NCI-H1436 treated with DMSO at 0.1 percent for 48 hours (cell line): ENCODE measurements at regions not wholly inside any gene's neighbourhood (a gene's known extent, or its start where the extent isn't known, plus 50 kb on each side); places are given as distances from the start of the nearest gene placed in this dataset.

Experiments used
- DNase-seq: peaks from one replicate; lab custom pipeline; 2025; lab: John Stamatoyannopoulos, UW

DNA sequence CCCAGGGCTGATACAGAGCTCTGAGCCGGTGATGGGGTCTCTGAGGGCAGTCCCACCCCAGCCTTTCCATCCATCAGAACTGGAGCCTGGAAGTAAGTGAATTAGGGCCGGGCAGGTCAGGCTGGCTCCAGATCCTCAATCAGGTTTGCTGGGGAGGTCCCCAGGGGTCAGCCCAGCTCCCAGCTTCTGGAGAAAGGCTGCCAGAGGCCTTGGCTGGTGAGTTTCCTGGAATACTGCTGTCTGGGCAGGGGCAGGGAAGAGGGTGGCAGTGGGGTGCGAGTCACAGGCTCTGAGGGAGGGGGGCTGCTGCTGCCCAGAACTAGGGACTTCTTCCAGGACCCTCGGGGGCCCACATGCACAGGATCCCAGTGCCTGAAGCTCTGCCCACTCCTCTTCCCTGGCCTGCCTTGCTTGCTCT, 200.6 kb upstream of the MVB12B start:
- DNase-seq = no peak

DNA sequence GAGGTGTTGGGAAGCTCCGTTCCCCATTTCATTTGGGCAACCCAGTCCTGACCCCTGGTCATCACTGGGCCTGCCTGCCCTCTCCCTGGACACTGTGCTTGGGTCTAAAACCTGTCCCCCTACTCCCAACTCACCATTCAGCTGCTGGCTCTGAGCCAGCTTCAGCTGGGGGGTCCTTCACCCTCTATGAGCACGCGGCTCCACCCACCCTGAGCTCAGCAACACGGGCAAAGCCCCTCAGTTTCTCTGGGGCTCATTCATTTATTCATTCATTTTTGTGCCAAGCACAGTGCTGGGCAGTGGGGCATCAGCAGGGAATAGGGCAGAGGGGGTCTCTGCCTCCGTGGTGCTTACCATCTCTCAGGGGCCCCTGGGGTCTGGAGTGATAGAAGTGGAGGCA, 199.8 kb upstream of the MVB12B start:
- no peak for DNase-seq

DNA sequence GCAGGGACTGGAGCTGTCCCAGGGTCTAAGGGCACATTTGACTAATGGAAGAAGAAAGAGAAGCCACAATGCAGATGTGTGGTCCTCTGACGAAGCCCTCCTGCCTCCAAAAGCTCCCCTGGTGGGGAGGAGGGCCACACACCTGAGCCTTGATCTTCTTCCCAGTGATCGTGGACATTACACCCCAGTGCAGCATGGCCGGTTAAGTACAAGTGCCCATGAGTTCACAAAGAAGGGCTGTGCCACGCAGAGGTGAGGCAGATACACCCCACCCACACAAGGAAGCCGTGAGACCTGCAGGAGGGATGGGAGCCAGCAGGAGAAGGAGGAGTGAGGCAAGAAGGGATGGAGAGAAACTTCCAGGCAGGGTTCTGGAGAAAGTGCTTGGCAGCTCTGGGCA, 199.0 kb upstream of the MVB12B start:
- DNase-seq = no peak

DNA sequence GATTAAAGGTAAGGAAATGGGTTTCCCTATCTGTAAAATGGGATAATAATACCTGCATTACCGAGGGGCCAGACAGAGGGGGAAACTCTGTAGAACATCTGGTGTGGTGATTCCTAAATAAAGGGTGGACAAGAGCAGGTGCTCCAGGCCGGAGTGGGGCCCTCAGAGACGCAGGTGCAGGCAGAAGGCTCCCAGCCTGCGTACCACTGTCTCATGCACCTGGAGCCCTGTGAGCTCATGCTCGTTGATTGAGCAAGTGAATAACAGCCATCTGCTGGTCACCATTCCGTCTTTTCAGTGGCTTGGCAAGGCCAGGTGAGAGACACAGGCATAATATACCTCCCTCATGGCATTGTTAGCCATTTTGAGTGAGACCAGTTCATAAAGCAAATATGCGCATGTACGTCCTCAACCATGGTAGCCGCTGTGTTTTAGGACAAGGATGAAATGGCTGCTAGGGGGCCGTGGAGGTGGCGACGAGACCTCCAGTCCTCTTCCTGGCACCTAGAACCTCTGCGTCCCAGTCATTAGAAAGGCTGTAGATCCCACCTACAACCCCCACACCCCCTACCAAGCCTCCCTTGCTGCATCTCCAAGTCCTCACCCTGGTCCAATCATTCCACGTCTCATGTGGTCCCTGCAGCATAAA, 198.0 kb upstream of the MVB12B start:
- DNase-seq = no peak

DNA sequence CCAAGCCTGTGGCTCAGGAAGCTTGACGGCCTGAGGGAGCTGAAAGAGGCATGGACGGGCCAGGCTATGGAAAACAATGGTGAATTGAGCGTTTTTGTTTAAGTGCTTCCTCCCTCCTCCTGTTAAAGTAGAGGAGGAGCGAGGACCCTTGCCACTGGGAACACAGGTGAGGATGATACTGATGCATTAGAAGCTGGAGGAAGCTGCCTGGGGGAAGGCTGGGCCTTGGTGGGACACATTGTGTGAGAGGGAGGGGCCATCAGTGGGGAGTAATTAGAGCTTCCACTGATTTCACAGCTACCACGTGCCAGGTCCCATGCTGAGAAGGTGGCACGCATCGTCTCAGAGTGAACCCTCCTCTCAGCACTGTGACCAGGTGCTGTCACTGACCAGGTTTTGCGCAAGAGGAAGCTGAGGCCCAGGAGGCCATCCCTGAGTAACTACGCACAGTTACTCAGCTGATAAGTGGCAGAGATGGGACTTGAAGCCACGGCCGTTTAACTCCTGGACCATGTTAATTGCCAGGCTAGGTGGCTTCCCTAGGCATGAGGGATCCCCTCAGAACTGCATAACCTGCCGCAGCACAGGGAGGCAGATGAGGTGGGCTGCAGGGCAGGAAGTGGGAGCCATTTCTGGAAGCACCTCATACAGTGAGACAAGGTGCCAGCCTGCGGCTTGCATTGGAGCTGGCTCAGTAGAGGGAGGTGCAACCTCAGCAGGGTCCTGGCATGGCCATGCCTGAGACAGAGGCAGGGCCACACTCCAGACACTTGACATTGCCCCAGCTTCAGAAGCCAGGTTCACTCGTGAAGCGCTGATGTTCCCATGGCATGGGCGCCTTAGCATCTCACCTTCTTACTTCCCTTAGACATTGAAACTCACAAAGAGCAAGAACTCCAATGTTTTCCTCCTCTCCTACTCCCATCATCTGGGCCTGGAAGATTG, 195.3 kb upstream of the MVB12B start:
- DNase-seq = no peak

DNA sequence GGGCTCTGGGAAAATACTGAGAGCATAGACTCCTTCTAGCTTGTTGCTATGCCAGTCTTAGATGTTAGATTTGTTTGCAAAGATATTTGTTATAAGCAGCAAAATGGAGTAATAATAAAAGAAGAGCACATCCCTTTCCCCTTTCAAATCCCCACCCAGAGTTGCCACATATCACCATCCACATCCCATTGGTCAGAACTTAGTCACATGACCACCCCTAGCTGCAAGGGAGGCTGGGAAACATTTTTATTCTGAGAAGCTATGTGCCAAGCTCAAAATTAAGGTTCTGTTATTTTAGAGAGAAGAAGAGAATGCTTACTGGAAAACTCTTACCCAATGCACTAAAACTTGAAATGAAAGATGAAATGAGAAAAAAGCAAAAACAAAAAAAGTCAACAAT, 193.9 kb upstream of the MVB12B start:
- no peak for DNase-seq

DNA sequence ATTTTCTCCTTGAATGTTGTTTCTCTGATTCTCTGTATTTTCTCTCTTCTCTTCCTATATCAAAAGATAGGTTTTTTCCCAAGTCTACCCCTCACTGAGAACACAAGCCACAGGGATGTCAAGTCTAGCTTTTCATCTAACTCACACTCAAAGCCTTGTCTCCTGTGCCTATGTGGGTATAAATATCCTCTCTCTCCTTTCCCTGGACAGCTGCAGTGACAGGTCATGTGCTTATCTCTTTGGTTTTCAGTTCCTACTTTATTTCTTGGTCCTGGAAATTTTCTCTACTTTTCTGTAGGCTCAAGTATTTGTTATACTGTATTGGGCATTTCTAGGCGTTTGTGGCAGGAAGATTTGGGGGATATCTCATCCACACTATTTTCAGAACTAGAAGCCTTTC, 182.4 kb upstream of the MVB12B start:
- DNase-seq = no peak

DNA sequence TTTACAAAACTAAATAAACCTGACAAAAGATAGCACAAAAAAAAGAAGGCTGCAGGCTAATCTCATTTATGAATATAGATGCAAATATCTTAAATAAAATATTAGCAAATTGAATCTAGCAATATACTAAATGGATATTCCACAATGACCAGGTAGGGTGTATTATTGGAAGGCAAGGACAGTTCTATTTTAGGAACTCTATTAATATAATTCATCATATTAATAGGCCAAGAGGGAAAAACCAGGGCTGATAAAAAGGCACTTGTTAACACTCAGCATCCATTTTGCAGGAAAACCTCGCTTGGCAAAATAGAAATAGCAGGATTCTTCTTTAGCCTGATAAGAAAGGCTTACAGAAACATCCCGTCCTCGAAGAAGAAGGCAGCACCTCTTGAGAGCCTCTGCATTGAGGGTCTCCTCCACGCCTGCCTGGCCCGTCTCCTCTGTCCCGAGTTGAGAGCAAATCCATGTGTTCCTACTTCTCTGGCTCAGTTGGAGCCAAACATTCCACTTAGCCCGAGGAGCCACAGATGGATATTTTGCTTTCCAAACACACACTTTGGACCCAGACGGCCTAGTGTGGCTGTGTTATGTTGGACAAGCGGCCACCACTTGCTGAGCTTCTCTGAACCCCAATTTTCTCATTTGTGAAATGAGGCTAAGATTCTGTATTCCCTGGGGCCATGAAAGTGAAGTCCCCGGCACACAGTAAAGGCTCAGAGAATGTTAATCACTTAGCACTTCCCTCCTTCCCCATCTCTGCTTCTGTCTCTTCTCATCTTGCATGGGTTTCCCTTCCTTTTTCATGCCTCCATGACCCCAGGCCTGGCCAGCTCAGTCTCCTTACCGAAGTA, 181.8 kb upstream of the MVB12B start:
- DNase-seq = no peak

DNA sequence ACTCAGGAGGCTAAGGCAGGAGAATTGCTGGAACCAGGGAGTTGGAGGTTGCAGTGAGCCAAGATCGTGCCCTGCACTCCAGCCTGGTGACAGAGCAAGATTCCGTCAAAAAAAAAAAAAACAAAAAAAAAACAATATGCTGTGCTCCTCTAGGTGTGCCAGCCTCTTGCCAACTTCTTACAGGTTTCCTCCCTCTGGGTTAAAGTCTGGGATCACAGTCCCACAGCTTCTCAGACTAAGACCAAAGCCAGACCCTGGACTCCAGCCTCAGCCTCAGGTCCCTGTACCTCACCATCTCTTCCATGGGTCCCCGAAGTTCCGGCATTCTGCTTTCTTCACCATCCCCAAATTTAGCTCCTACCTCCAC, 180.8 kb upstream of the MVB12B start:
- DNase-seq = no peak

DNA sequence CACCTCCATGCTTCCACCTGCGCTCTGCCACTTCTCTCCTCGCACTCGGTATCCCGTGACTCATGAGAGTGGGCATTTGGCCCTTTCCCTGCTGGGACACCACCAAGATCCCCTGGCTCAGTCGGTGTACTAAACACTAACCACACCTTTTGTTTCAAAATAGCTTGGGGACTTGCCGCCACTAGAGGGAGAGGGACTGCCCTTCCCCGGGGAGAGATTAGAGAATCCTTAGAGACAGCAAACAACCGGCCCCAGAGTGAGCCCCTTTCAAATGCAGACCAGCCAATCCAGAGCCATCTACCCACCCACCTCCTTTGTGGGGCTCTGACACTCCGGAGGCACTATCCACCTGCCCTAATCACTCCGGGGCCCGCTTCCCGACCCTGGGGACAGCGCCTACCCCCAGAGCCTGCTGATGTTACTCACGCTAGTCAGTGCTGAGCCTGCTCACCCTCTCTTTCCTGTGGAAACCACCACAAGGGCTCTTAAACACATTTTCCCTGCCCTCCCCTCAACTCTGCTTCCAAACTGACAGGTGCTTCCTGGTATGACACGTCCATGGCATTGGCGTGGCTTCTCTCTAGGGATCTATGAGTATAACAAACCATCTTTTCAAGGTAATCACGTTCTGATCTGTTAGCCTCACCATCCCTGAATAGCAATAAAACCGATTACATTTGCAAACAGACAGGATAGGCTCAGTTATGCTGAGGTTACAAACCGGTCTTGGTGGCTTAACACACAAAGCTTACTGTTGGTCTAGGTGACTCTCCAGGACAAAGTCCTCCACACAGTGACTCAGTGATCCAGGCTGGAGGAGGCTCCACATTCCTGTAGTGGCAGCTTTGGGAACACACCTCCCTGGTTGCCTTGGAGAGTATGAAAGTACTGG, 180.1 kb upstream of the MVB12B start:
- DNase-seq = peak; percentile 84

DNA sequence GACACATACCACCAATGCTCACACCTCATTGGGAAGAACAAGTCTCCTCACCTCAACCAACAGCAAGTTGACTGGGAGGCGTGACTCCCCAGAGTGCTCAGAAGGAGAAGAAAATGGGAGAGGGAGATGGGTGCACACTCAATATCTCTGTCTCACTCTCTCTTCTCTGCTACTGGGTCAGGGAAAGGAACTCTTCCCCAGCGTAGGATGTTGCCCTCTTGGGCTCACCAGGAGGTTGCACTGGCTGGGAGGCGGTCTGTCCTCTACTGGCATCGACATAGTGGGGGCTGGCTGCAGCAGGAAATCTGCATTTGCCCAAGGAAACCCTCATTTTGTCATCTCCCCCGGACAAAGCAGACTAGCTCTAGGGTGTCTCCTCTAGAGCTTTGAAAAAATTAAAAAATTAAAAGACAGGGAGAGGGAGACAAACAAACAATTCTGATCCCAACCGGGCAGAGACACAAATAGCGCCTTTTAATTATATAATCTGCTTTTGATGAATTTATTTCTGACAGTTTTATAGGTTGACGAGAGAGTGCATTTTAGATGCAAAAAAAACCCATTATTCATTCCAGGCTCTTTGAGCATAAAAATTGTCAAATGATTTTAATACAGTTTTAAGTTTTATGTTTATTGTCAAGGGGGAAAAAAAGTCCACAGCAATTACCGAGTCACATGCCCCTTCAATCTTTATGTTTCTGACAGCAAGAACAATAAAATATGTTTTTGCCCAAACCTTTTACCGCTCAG, 179.3 kb upstream of the MVB12B start:
- no peak for DNase-seq

DNA sequence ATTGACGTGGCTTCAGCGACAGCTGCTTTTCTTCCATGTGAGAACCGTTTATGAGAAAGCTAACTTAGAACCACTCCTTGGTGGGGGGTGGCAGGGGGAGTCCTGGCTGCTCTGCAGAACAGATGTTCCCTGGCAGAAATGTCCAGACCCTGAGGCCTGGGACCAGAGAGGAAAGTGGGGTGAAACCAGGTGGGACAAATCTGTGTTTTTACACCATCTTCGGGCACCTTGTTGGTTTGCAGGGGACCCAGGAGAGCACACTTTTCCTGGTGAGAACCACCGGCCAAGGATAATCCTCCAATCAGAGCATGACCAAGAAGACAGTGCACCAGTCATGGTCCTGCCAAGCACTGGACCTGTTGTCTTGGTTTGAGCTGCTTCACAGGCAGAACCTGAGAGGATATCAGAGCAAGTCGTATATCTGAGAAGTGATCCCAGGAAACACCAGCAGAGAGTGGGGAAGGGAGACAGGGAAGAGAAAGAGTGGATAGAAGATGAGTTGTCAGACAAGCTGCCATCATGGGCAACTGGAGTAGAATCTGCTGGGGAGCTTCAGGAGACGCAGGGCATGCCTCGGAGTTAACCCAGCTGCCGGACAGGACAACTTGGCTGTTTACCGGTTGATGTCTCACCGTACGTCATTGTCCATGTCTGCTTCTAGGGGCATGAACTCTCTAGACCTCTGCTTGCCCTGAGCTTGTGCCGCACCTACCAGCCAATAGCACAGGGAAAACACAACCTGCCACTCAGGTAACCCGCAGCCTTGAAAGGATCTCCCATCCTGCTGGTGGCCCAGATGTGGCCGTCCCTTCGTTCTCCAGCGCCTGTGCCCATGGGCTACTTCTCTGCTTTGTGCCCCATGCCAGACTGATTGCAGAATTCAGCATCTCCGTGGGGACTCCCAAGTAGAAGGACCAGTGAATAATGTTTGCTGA, 178.4 kb upstream of the MVB12B start:
- DNase-seq = no peak

DNA sequence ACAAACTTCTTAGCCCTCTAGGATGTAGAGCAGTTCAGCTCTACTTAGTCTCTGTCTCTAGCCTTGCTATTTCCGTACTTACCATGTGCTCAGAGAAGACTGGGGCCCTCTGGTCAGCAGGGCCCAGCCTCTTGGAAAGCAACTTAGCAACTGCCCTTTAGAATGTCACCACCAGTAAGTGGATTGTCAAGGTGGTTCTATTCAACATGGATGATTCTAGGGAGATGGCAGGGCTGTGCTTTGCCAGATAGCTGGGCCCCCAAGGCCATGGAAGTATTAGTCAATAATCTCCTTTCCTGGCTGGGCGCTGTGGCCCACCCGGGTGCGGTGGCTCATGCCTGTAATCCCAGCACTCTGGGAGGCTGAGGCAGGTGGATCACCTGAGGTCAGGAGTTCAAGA, 177.6 kb upstream of the MVB12B start:
- DNase-seq = no peak

DNA sequence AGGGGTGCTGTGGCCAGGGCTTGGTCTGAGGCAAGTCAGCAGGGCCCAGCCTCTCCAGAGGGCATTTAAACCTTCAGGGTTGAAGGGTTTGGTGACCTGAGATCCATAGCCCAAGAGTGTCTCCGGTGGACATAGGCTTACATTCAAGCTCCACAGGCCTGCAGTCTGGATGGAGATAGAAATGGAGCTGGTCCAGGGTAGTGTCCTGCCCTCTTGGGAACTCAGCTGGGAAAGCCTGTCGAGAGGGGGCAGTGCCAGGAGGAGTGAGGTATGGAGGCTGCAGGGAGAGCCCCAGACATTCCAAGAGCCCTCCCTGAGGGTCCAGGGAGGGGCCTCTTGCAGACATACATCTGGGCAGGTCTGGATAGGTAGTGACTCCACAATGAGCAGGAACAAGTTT, 177.0 kb upstream of the MVB12B start:
- no peak for DNase-seq

DNA sequence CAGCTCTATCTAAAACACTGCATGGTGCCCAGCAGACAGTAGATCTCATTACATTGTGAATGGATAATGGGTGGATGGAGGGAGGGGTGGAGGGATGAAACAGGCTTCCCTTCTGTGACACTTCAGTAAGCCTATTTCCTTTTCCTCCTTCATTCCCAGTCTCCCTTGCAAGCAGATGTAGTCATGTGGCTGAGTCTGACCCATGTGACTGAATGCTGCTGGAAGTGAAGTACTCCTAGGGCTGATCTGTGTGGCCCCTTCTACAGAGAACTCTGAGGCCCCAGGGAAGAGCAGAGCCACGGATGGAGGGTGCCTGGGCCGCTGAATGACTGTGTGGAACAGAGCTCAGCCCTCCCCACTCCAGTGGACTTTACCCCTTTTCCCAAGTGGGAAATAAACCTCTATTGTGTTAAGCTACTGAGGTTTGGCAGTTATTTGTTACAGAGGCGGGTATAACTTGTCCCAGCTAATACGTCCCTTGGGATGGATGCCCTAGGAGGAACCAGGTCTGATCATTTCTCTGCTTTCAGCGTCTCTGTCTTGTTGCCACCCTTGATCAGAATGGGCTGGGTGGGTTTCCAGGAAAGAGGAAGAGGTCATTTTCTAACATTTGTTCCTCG, 176.1 kb upstream of the MVB12B start:
- no peak for DNase-seq

DNA sequence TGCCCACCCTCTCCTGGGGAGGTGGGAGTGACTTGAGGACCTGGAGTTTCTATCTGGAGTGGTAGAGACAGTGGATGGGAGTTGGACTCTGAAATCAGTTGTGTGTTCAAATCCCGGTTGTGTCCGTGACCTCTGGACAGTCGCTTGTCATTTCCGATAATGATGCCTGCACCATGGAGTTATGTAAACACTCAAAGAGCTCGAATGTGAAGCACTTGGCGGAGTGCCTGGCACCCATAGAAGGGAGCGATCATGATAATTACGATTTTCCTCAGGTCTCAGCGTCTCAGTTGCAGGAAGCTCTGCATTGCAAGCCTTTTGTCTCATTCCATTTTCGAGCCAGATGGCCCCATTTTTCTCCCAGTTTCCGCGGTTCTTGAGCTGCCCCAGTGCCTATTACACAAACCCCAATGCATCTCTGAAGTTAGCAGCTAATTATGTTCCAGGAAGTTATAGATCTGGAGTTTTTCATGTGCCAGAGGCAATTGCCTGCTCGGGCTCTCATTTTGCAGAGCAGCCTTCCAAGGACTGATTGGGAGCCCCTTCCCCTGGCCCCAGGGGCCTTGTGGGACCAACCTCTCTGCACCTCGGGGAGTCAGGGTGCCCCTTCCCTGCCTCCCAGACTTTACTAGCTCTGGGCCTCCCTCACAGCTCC, 175.5 kb upstream of the MVB12B start:
- DNase-seq = peak; percentile 85

DNA sequence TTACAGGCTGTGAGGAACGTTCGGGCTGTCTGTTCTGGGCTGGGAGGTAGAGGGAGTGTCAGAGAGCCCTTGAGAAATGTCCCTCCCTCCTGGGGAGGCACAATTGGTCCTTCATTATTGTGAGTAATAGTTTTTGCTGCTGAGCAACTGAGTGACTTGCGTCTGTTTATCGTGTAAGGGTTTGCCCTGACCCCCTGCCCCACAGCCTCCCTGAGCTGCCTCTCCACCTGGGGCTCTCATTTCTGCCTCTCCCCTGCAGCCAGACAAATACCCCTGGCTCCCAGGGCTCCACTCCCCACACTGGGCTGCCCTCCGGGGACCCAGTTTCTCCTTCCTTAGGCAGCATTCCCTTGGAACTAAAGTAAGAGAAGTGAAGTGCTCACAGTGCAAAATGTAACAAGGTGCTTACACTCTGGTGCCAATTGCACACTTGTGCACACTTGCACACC, 174.9 kb upstream of the MVB12B start:
- DNase-seq = no peak

DNA sequence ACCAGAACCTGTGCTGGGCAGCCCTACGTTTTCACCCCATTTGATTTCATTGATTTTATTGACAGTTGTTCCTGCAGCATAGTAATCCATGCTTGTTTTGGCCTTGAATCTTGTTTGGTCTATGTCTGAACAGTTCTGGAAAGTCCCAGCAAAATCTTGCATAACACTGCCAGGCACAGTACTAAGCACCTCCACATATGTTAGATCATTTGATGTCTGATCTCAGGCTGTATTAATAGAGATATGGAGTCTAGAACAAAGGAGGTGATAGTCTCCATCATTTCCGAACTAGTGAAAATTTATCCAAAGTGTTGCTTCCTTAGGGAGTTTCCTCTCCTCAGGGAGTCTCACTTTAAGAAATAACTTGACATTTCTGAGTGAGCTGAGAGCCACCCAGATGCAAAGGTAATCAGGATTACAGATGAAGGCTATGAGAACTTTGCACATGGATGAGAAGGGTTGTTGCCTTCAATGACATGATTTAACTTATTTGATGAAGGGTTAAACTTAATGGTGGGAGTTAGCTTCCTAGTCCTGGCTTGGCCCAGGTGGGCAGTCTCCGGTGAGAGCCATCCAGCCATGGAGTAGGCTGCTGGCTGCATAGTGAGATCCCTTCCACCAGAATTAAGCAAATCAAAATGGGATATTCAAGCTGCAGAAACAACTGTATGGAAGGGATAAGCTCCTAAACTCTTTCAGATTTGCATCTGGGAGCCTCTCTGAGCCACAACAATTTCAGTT, 173.8 kb upstream of the MVB12B start:
- DNase-seq = no peak
